DND-41 (cell line): ENCODE measurements at regions not wholly inside any gene's neighbourhood (a gene's known extent, or its start where the extent isn't known, plus 50 kb on each side); places are given as distances from the start of the nearest gene placed in this dataset.

ENCODE experiments used
- ATAC-seq: fragments of 200-7000 bp; cut with Tn5 transposase; 3 replicates; pipeline ENCODE4 v1.9.1; 2021; ENCODE audit warnings: low read depth; ENCODE audit not compliant: insufficient read depth
- DNase-seq: peaks from one replicate; pipeline ENCODE4 v3.0.0-alpha.2; 2020
- H2AFZ ChIP-seq: 2 replicates; pipeline ENCODE4 v1.6.0; 2012; ENCODE audit warnings: low read depth, low read length
- H3K27ac ChIP-seq: 2 replicates; pipeline ENCODE4 v1.5.1; 2012; ENCODE audit warnings: low read length, inconsistent platforms
- H3K27me3 ChIP-seq: fragments of 200-600 bp; sonication (generic); 2 replicates; pipeline ENCODE4 v1.6.0; 2012; ENCODE audit warnings: low read length, mild to moderate bottlenecking, inconsistent platforms; ENCODE audit not compliant: insufficient read depth, poor library complexity
- H3K36me3 ChIP-seq: 2 replicates; pipeline ENCODE4 v1.5.1; 2012; ENCODE audit warnings: low read length, inconsistent platforms; ENCODE audit not compliant: insufficient read depth
- H3K4me1 ChIP-seq: 2 replicates; pipeline ENCODE4 v1.5.1; 2012; ENCODE audit warnings: mild to moderate bottlenecking, low read length; ENCODE audit not compliant: insufficient read depth
- H3K4me2 ChIP-seq: 2 replicates; pipeline ENCODE4 v1.6.0; 2012; ENCODE audit warnings: mild to moderate bottlenecking, moderate library complexity, low read length, inconsistent platforms; ENCODE audit not compliant: insufficient read depth
- H3K4me3 ChIP-seq, 2 experiments: fragments of 200-600 bp in 1 of 2; shearing (Covaris generic) in 1 of 2; 2 replicates each; pipeline ENCODE4 v1.5.1; 2012 to 2016; ENCODE audit warnings: inconsistent platforms in 2 of 2, low read length in 2 of 2, mild to moderate bottlenecking in 2 of 2, low read depth in 1 of 2, moderate library complexity in 1 of 2
- H3K79me2 ChIP-seq: 2 replicates; pipeline ENCODE4 v1.6.0; 2012; ENCODE audit warnings: low read length, inconsistent platforms; ENCODE audit not compliant: insufficient read depth
- H3K9ac ChIP-seq: 2 replicates; pipeline ENCODE4 v1.6.0; 2012; ENCODE audit warnings: low read depth, mild to moderate bottlenecking, inconsistent platforms, low read length, moderate library complexity
- H3K9me3 ChIP-seq: 2 replicates; pipeline ENCODE4 v1.5.1; 2012; ENCODE audit warnings: low read length, moderate library complexity, mild to moderate bottlenecking, inconsistent platforms; ENCODE audit not compliant: insufficient read depth, severe bottlenecking
- H4K20me1 ChIP-seq: 2 replicates; pipeline ENCODE4 v1.6.0; 2012; ENCODE audit warnings: low read length; ENCODE audit not compliant: insufficient read depth
- CTCF ChIP-seq: IDR thresholded peaks from 2 replicates; pipeline ENCODE4 v1.5.1; 2012; ENCODE audit warnings: borderline replicate concordance, low read length, moderate library complexity, mild to moderate bottlenecking; ENCODE audit not compliant: poor library complexity, severe bottlenecking; ENCODE audit errors: extremely low read depth
- EZH2 ChIP-seq: IDR thresholded peaks from 3 replicates; pipeline ENCODE4 v1.6.1; 2012; ENCODE audit warnings: borderline replicate concordance, low read depth, mild to moderate bottlenecking, moderate library complexity, low read length, inconsistent platforms; ENCODE audit not compliant: severe bottlenecking

GRCh38 chr1:168422203-168422847 is 121.5 kb downstream of the XCL2 start:
- ATAC-seq (no peak), DNase-seq (no peak)
- H3K4me3 ChIP-seq = no peak overlapping the region
- no peaks in the 10 kb centered on the region for H4K20me1 ChIP-seq
- H3K27me3 ChIP-seq = no peaks in the 10 kb centered on the region
- no peaks in the 10 kb centered on the region for H3K9me3 ChIP-seq
- H2AFZ ChIP-seq = no peak overlapping the region
- H3K9ac ChIP-seq = no peak overlapping the region
- H3K4me1 ChIP-seq = peaks cover 7% of the 10 kb centered on the region; the same call in 1 of the 2 replicates
- H3K4me2 ChIP-seq = no peak overlapping the region
- no peaks in the 10 kb centered on the region for H3K79me2 ChIP-seq
- H3K27ac ChIP-seq = no peak overlapping the region
- no peaks in the 10 kb centered on the region for H3K36me3 ChIP-seq
- TF ChIP-seq CTCF (no peak), EZH2 (no peak)

- H3K27me3 ChIP-seq = no peaks in the 10 kb centered on the region
- no peak overlapping the region for H3K4me2 ChIP-seq
- DNase-seq (no peak), ATAC-seq (peak; percentile 72; the same call in 2 of the 3 replicates)
- no peaks in the 10 kb centered on the region for H3K79me2 ChIP-seq
- peaks cover 7% of the 10 kb centered on the region; the same call in 1 of the 2 replicates for H3K4me1 ChIP-seq
- no peak overlapping the region for H3K27ac ChIP-seq
- no peaks in the 10 kb centered on the region for H3K9me3 ChIP-seq
- H3K9ac ChIP-seq = no peak overlapping the region
- H3K4me3 ChIP-seq = no peak overlapping the region
- no peaks in the 10 kb centered on the region for H4K20me1 ChIP-seq
- H3K36me3 ChIP-seq = no peaks in the 10 kb centered on the region
- 0 out of 2 replicates have a peak overlapping the region, but pooled peaks have one; percentile 0 for H2AFZ ChIP-seq
- no peak for TF ChIP-seq CTCF
- TF ChIP-seq EZH2 = no peak
These were observed 122.3 kb downstream of the XCL2 start for GRCh38 chr1:168421399-168422004.

GRCh38 chr1:168420177-168420576 is 123.6 kb downstream of the XCL2 start:
- no peak for TF ChIP-seq EZH2
- no peak for TF ChIP-seq CTCF
- Histone ChIP-seq H3K79me2 (no peaks in the 10 kb centered on the region), H3K27ac (no peak overlapping the region)

GRCh38 chr1:168419736-168420135 is 124.1 kb downstream of the XCL2 start:
- no peaks in the 10 kb centered on the region for H3K36me3 ChIP-seq
- H3K9me3 ChIP-seq = no peaks in the 10 kb centered on the region
- no peak overlapping the region for H2AFZ ChIP-seq
- no peaks in the 10 kb centered on the region for H4K20me1 ChIP-seq
- H3K4me2 ChIP-seq = no peak overlapping the region
- H3K4me3 ChIP-seq = no peak overlapping the region
- peaks cover 7% of the 10 kb centered on the region; the same call in 1 of the 2 replicates for H3K4me1 ChIP-seq
- no peaks in the 10 kb centered on the region for H3K27me3 ChIP-seq
- TF ChIP-seq EZH2 = no peak
- TF ChIP-seq CTCF = no peak
- no peaks in the 10 kb centered on the region for H3K79me2 ChIP-seq
- ATAC-seq (no peak), DNase-seq (no peak)
- no peak overlapping the region for H3K9ac ChIP-seq
- no peak overlapping the region for H3K27ac ChIP-seq

More at GRCh38 chr1:168420177-168420576, 123.6 kb downstream of the XCL2 start:
- Histone ChIP-seq H3K4me2 (no peak overlapping the region), H3K4me1 (peaks cover 7% of the 10 kb centered on the region; the same call in 1 of the 2 replicates), H3K9ac (no peak overlapping the region), H3K27me3 (no peaks in the 10 kb centered on the region), H2AFZ (no peak overlapping the region), H3K4me3 (no peak overlapping the region), H3K36me3 (no peaks in the 10 kb centered on the region), H3K9me3 (no peaks in the 10 kb centered on the region), H4K20me1 (no peaks in the 10 kb centered on the region)
- DNase-seq = no peak
- ATAC-seq = no peak
